ENCODE measurements at regions not wholly inside any gene's neighbourhood (a gene's known extent, or its start where the extent isn't known, plus 50 kb on each side); places are given as distances from the start of the nearest gene placed in this dataset.

GRCh38 chr9:91040371-91041215 lies 239.0 kb downstream of the SYK start:
- no peak for TF ChIP-seq CTCF (IDR thresholded peaks at IDR 0.05; ENCODE audit: control insufficient read depth, insufficient read depth, low read depth, low read length, missing control alignments)
- no peak for DNase-seq (ENCODE audit: low read depth)
- H3K4me3 ChIP-seq (ENCODE audit: control insufficient read depth, low read depth, low read length), result no peak overlapping the region

GRCh38 chr9:91042024-91042423 lies 240.4 kb downstream of the SYK start:
- no peak overlapping the region for H3K4me3 ChIP-seq (ENCODE audit: control insufficient read depth, low read depth, low read length)
- no peak for DNase-seq (ENCODE audit: low read depth)
- TF ChIP-seq CTCF (IDR thresholded peaks at IDR 0.05; ENCODE audit: control insufficient read depth, insufficient read depth, low read depth, low read length, missing control alignments), result no peak

- TF ChIP-seq CTCF (IDR thresholded peaks at IDR 0.05; ENCODE audit: control insufficient read depth, insufficient read depth, low read depth, low read length, missing control alignments), result no peak
- H3K4me3 ChIP-seq (ENCODE audit: control insufficient read depth, low read depth, low read length), result no peak overlapping the region
- DNase-seq (ENCODE audit: low read depth), result no peak
These were observed 240.9 kb downstream of the SYK start for GRCh38 chr9:91042541-91042940.

- no peak overlapping the region for H3K4me3 ChIP-seq (ENCODE audit: control insufficient read depth, low read depth, low read length)
- no peak for TF ChIP-seq CTCF (IDR thresholded peaks at IDR 0.05; ENCODE audit: control insufficient read depth, insufficient read depth, low read depth, low read length, missing control alignments)
- DNase-seq (ENCODE audit: low read depth), result no peak
These were observed 241.6 kb downstream of the SYK start for GRCh38 chr9:91043056-91043810.

- H3K4me3 ChIP-seq (ENCODE audit: control insufficient read depth, low read depth, low read length), result no peak overlapping the region
- TF ChIP-seq CTCF (IDR thresholded peaks at IDR 0.05; ENCODE audit: control insufficient read depth, insufficient read depth, low read depth, low read length, missing control alignments), result no peak
- DNase-seq (ENCODE audit: low read depth), result no peak
These were observed 242.2 kb downstream of the SYK start for GRCh38 chr9:91043811-91044175.

- H3K4me3 ChIP-seq (ENCODE audit: control insufficient read depth, low read depth, low read length), result no peak overlapping the region
- no peak for DNase-seq (ENCODE audit: low read depth)
- no peak for TF ChIP-seq CTCF (IDR thresholded peaks at IDR 0.05; ENCODE audit: control insufficient read depth, insufficient read depth, low read depth, low read length, missing control alignments)
These were observed 242.7 kb downstream of the SYK start for GRCh38 chr9:91044354-91044753.
